Hepatocyte (in vitro differentiated cells): ENCODE measurements at regions not wholly inside any gene's neighbourhood (a gene's known extent, or its start where the extent isn't known, plus 50 kb on each side); places are given as distances from the start of the nearest gene placed in this dataset.

Experiments
- DNase-seq: peaks from one replicate; pipeline ENCODE4 v3.0.0-alpha.2; 2016; ENCODE audit warnings: low spot score
- H2AFZ ChIP-seq: fragments of 200-600 bp; sonication (generic); 2 replicates; pipeline ENCODE4 v1.6.0; 2016; ENCODE audit warnings: antibody characterized with exemption, mild to moderate bottlenecking
- H3K27ac ChIP-seq: fragments of 200-600 bp; sonication (generic); 2 replicates; pipeline ENCODE4 v1.5.1; 2016; ENCODE audit warnings: mild to moderate bottlenecking
- H3K27me3 ChIP-seq: fragments of 200-600 bp; sonication (generic); 2 replicates; pipeline ENCODE4 v1.6.1; 2016
- H3K36me3 ChIP-seq: fragments of 200-600 bp; sonication (generic); replicated peaks from 2 replicates; pipeline ENCODE4 v1.5.1; 2016; ENCODE audit warnings: low read depth; ENCODE audit not compliant: insufficient read depth
- H3K4me1 ChIP-seq: fragments of 200-600 bp; sonication (generic); 2 replicates; pipeline ENCODE4 v1.5.1; 2016; ENCODE audit warnings: mild to moderate bottlenecking, moderate library complexity; ENCODE audit not compliant: insufficient read depth
- H3K4me2 ChIP-seq: fragments of 200-600 bp; sonication (generic); 2 replicates; pipeline ENCODE4 v1.6.0; 2016
- H3K4me3 ChIP-seq: fragments of 200-600 bp; sonication (generic); 2 replicates; pipeline ENCODE4 v1.5.1; 2016; ENCODE audit warnings: mild to moderate bottlenecking
- H3K79me2 ChIP-seq: fragments of 200-600 bp; sonication (generic); 2 replicates; pipeline ENCODE4 v1.6.0; 2017; ENCODE audit warnings: mild to moderate bottlenecking
- H3K9me2 ChIP-seq: fragments of 200-600 bp; sonication (generic); replicated peaks from 2 replicates; pipeline ENCODE4 v1.6.0; 2017; ENCODE audit warnings: mild to moderate bottlenecking; ENCODE audit not compliant: insufficient read depth
- H3K9me3 ChIP-seq: fragments of 200-600 bp; sonication (generic); 2 replicates; pipeline ENCODE4 v1.5.1; 2016; ENCODE audit warnings: low read depth, mild to moderate bottlenecking
- H4K20me1 ChIP-seq: fragments of 200-600 bp; sonication (generic); 2 replicates; pipeline ENCODE4 v1.6.0; 2016; ENCODE audit warnings: mild to moderate bottlenecking; ENCODE audit not compliant: insufficient read depth, poor library complexity, severe bottlenecking
- CTCF ChIP-seq: fragments of 200-600 bp; sonication (generic); IDR thresholded peaks from 2 replicates; pipeline ENCODE4 v1.5.1; 2016; ENCODE audit warnings: antibody characterized with exemption, mild to moderate bottlenecking; ENCODE audit not compliant: poor library complexity
- EZH2 ChIP-seq: fragments of 200-600 bp; sonication (generic); IDR thresholded peaks from 2 replicates; pipeline ENCODE4 v1.6.1; 2016; ENCODE audit warnings: antibody characterized with exemption, mild to moderate bottlenecking, borderline replicate concordance
- EZH2phosphoT487 ChIP-seq: fragments of 200-600 bp; sonication (generic); IDR thresholded peaks from one replicate; pipeline ENCODE4 v1.6.1; 2018; ENCODE audit warnings: antibody characterized with exemption, mild to moderate bottlenecking, low read depth, moderate library complexity; ENCODE audit not compliant: unreplicated experiment, severe bottlenecking
- WGBS: methylation state at CpG from one replicate; pipeline ENCODE4 v1.1.6; 2016; ENCODE audit warnings: low lambda C conversion rate; ENCODE audit errors: missing lambda C conversion rate; 5-methylcytosine and 5-hydroxymethylcytosine counted together

DNA sequence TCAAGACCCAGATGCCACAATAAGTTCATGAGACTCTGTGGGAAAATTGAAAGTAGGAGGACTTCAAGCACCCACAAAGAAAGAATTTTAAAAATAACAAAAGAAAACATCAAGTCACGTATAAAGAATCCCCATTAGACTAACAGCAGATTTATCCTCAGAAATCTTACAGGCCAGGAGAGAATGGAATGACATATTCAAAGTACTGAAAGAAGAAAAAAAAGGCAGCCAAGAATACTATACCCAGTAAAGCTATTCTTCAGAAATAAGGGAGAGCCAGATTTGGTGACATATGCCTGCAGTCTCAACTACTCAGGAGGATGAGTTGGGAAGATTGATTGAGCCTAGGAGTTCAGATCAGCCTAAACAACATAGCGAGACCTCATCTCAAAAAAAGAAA, 84.3 kb upstream of the CD53 start:
- peaks cover 4% of the 10 kb centered on the region for H3K27me3 ChIP-seq
- TF ChIP-seq EZH2phosphoT487 (no peak), EZH2 (no peak), CTCF (no peak)
- no peak overlapping the region for H3K4me2 ChIP-seq
- no peaks in the 10 kb centered on the region for H3K36me3 ChIP-seq
- no peak overlapping the region for H2AFZ ChIP-seq
- WGBS, result 83% methylated on average over 2 of the region's 2 CpGs
- H4K20me1 ChIP-seq, result no peaks in the 10 kb centered on the region
- no peaks in the 10 kb centered on the region for H3K79me2 ChIP-seq
- no peaks in the 10 kb centered on the region for H3K9me2 ChIP-seq
- H3K9me3 ChIP-seq, result no peaks in the 10 kb centered on the region
- no peak overlapping the region for H3K4me3 ChIP-seq
- H3K4me1 ChIP-seq, result no peaks in the 10 kb centered on the region
- no peak overlapping the region for H3K27ac ChIP-seq
- no peak for DNase-seq

DNA sequence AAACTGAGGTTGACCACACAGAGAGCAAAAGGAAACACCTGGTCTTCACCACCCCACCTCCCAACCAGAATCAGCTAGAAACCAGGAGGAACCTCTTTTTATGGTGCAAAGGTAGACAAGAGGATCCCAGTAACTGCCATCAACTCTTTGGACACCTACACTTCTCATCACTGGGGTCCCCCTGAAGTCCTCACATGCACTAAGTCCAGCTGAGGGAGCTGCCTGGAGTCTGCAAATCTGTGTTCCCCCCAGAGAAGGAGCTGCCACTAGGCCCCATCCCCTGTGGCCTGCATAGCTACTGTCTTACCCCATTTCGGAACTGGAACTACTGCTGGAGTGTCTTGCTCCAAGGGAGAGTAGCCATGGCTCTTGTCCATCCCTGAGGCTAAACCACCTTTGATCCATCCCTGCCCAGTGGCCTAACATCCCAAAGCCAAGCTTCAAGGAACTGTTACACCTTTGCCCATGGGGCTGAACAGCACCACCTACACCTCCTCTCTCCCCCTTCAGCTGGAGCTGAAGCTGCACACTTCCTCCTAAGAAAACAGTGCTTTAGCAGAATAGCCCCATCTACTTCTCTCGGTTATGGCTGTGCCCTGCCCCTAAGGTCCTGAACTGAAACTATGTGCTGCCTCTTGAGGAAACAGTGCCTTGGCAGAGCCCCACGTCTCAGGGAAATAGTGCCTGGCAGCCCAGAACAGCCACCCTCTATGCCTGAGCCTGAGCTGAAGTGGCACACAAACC, 85.4 kb upstream of the CD53 start:
- WGBS, result 35% methylated on average over 3 of the region's 3 CpGs
- Histone ChIP-seq H3K4me1 (no peaks in the 10 kb centered on the region), H3K9me2 (no peaks in the 10 kb centered on the region), H4K20me1 (no peaks in the 10 kb centered on the region), H3K4me3 (no peak overlapping the region), H3K27me3 (peaks cover 4% of the 10 kb centered on the region), H3K36me3 (no peaks in the 10 kb centered on the region), H3K79me2 (no peaks in the 10 kb centered on the region), H3K4me2 (no peak overlapping the region), H3K27ac (no peak overlapping the region), H3K9me3 (no peaks in the 10 kb centered on the region), H2AFZ (no peak overlapping the region)
- DNase-seq, result no peak
- TF ChIP-seq EZH2phosphoT487 (no peak), CTCF (no peak), EZH2 (no peak)

GRCh38 chr1:110786802-110787327, 86.1 kb upstream of the CD53 start:
- Histone ChIP-seq H3K36me3 (no peaks in the 10 kb centered on the region), H3K4me2 (no peak overlapping the region), H3K9me3 (no peaks in the 10 kb centered on the region), H3K27ac (no peak overlapping the region), H3K27me3 (peaks cover 4% of the 10 kb centered on the region), H3K79me2 (no peaks in the 10 kb centered on the region), H2AFZ (no peak overlapping the region), H3K9me2 (no peaks in the 10 kb centered on the region), H3K4me3 (no peak overlapping the region), H4K20me1 (no peaks in the 10 kb centered on the region), H3K4me1 (no peaks in the 10 kb centered on the region)
- DNase-seq, result no peak
- TF ChIP-seq EZH2phosphoT487 (no peak), EZH2 (no peak), CTCF (no peak)
- 56% methylated on average over 3 of the region's 3 CpGs for WGBS
